ENCODE measurements at regions not wholly inside any gene's neighbourhood (a gene's known extent, or its start where the extent isn't known, plus 50 kb on each side); places are given as distances from the start of the nearest gene placed in this dataset.

GRCh38 chrX:16445166-16445752, 204.7 kb upstream of the S100G start:
- DNase-seq (ENCODE audit: low spot score), result no peak

GRCh38 chrX:16451334-16451733, 198.6 kb upstream of the S100G start:
- no peak for DNase-seq (ENCODE audit: low spot score)

GRCh38 chrX:16454926-16455325, 195.0 kb upstream of the S100G start:
- DNase-seq (ENCODE audit: low spot score), result no peak

- no peak for DNase-seq (ENCODE audit: low spot score)
These were observed 192.7 kb upstream of the S100G start for GRCh38 chrX:16457239-16457638.

GRCh38 chrX:16458208-16458607, 191.8 kb upstream of the S100G start:
- DNase-seq (ENCODE audit: low spot score), result no peak

- no peak for DNase-seq (ENCODE audit: low spot score)
These were observed 190.9 kb upstream of the S100G start for GRCh38 chrX:16459008-16459407.

GRCh38 chrX:16461968-16462367, 188.0 kb upstream of the S100G start:
- no peak for DNase-seq (ENCODE audit: low spot score)

- DNase-seq (ENCODE audit: low spot score), result no peak
These were observed 187.0 kb upstream of the S100G start for GRCh38 chrX:16462912-16463311.

- DNase-seq (ENCODE audit: low spot score), result no peak
These were observed 185.6 kb upstream of the S100G start for GRCh38 chrX:16464369-16464768.

- no peak for DNase-seq (ENCODE audit: low spot score)
These were observed 184.7 kb upstream of the S100G start for GRCh38 chrX:16465081-16465876.

- no peak for DNase-seq (ENCODE audit: low spot score)
These were observed 183.1 kb upstream of the S100G start for GRCh38 chrX:16466640-16467432.

GRCh38 chrX:16469870-16470269, 180.1 kb upstream of the S100G start:
- DNase-seq (ENCODE audit: low spot score), result no peak

- no peak for DNase-seq (ENCODE audit: low spot score)
These were observed 177.6 kb upstream of the S100G start for GRCh38 chrX:16472345-16472744.

GRCh38 chrX:16474511-16474910, 175.4 kb upstream of the S100G start:
- DNase-seq (ENCODE audit: low spot score), result no peak

- no peak for DNase-seq (ENCODE audit: low spot score)
These were observed 173.9 kb upstream of the S100G start for GRCh38 chrX:16476009-16476408.

GRCh38 chrX:16476692-16477091, 173.3 kb upstream of the S100G start:
- no peak for DNase-seq (ENCODE audit: low spot score)

- DNase-seq (ENCODE audit: low spot score), result no peak
These were observed 170.6 kb upstream of the S100G start for GRCh38 chrX:16479206-16479869.

GRCh38 chrX:16480049-16480448, 169.9 kb upstream of the S100G start:
- DNase-seq (ENCODE audit: low spot score), result no peak

GRCh38 chrX:16484338-16484737, 165.6 kb upstream of the S100G start:
- DNase-seq (ENCODE audit: low spot score), result peak; percentile 37

- no peak for DNase-seq (ENCODE audit: low spot score)
These were observed 162.2 kb upstream of the S100G start for GRCh38 chrX:16487620-16488385.

GRCh38 chrX:16488959-16489358, 161.0 kb upstream of the S100G start:
- DNase-seq (ENCODE audit: low spot score), result no peak

- DNase-seq (ENCODE audit: low spot score), result no peak
These were observed 158.5 kb upstream of the S100G start for GRCh38 chrX:16491461-16491860.

Data from globus pallidus (tissue), 1 donor.